GM23338 (cell line): ENCODE measurements at regions not wholly inside any gene's neighbourhood (a gene's known extent, or its start where the extent isn't known, plus 50 kb on each side); places are given as distances from the start of the nearest gene placed in this dataset.

Experiments
- CREB1 ChIP-seq: fragments of 250-450 bp; sonication (Bioruptor Pico); IDR thresholded peaks from 2 replicates; pipeline ENCODE4 v1.5.0; 2020; ENCODE audit warnings: low read depth, mild to moderate bottlenecking, moderate library complexity
- EZH2 ChIP-seq: fragments of 200-600 bp; sonication (generic); IDR thresholded peaks from one replicate; pipeline ENCODE4 v1.8.0; 2017; ENCODE audit warnings: antibody characterized with exemption, mild to moderate bottlenecking, low read depth; ENCODE audit not compliant: unreplicated experiment
- EZH2phosphoT487 ChIP-seq: fragments of 200-600 bp; sonication (generic); IDR thresholded peaks from one replicate; pipeline ENCODE4 v1.8.1; 2018; ENCODE audit warnings: antibody characterized with exemption; ENCODE audit not compliant: unreplicated experiment
- JUNB ChIP-seq: IDR thresholded peaks from one replicate; pipeline ENCODE4 v1.6.1; 2016; ENCODE audit warnings: antibody characterized with exemption; ENCODE audit not compliant: unreplicated experiment
- NANOG ChIP-seq: IDR thresholded peaks from 2 replicates; pipeline ENCODE4 v1.6.1; 2016; ENCODE audit warnings: antibody characterized with exemption, borderline replicate concordance
- POLR2AphosphoS5 ChIP-seq: IDR thresholded peaks from 2 replicates; pipeline ENCODE4 v1.6.1; 2016; ENCODE audit warnings: antibody characterized with exemption, low read depth
- STAT1 ChIP-seq: IDR thresholded peaks from one replicate; pipeline ENCODE4 v1.6.1; 2016; ENCODE audit warnings: antibody characterized with exemption; ENCODE audit not compliant: unreplicated experiment
- ZNF114 ChIP-seq: fragments of 250-450 bp; sonication (Bioruptor Pico); IDR thresholded peaks from 2 replicates; pipeline ENCODE4 v1.5.0; 2020; ENCODE audit warnings: mild to moderate bottlenecking, moderate library complexity
- ZNF331 ChIP-seq: fragments of 250-450 bp; sonication (Bioruptor Pico); IDR thresholded peaks from 2 replicates; pipeline ENCODE4 v1.5.0; 2020; ENCODE audit warnings: low read depth, mild to moderate bottlenecking, moderate library complexity
- TF ChIP-seq, protein P1 (sequence below), 2 experiments: fragments of 200-600 bp in 1 of 2; sonication (generic) in 1 of 2; conservative IDR thresholded peaks; 2 replicates each; pipeline versions ENCODE4 v1.5.1 to v1.6.1; 2016 to 2017; ENCODE audit warnings: antibody characterized with exemption in 2 of 2, low read depth in 2 of 2, mild to moderate bottlenecking in 2 of 2, moderate library complexity in 1 of 2
- TF ChIP-seq, protein P2 (sequence below): IDR thresholded peaks from one replicate; pipeline ENCODE4 v1.6.1; 2018; ENCODE audit warnings: antibody characterized with exemption; ENCODE audit not compliant: unreplicated experiment
- TF ChIP-seq, protein P3 (sequence below): IDR thresholded peaks from 2 replicates; pipeline ENCODE4 v1.6.1; 2016; ENCODE audit warnings: antibody characterized with exemption
- TF ChIP-seq, protein P4 (sequence below): fragments of 250-450 bp; sonication (Bioruptor Pico); IDR thresholded peaks from 2 replicates; pipeline ENCODE4 v1.5.0; 2020; ENCODE audit warnings: mild to moderate bottlenecking, moderate library complexity

DNA sequence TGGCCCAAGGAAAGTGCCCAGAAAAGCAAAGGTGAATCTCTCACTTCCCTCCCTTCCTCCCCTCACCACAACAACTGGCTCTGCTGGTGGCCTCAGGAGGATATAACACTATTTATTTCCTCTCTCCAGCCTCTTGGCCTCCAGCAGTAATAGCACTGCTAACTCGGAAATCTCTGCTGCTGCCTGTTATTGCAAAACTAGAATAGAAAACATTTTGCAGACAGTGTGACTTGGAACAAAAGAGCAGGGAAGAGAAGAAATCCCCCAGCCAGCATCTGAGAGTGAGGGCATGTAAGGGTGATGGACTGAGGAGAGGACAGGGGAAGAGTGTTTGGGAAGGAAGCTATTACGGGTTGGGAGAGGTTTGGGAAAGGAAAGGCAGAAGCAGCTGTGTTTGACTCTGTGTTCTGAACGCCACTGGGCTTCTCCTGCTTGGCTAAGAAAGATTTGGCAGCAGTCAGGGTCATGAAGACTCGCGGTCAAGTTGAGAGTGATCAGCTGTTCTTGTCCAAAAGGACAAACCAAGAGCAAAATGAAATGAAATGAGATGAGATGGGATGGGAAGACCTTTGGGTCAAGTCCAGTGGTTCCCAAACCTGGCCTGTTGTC, 81.0 kb upstream of the SNX9 start:
- TF ChIP-seq, protein P1, sequence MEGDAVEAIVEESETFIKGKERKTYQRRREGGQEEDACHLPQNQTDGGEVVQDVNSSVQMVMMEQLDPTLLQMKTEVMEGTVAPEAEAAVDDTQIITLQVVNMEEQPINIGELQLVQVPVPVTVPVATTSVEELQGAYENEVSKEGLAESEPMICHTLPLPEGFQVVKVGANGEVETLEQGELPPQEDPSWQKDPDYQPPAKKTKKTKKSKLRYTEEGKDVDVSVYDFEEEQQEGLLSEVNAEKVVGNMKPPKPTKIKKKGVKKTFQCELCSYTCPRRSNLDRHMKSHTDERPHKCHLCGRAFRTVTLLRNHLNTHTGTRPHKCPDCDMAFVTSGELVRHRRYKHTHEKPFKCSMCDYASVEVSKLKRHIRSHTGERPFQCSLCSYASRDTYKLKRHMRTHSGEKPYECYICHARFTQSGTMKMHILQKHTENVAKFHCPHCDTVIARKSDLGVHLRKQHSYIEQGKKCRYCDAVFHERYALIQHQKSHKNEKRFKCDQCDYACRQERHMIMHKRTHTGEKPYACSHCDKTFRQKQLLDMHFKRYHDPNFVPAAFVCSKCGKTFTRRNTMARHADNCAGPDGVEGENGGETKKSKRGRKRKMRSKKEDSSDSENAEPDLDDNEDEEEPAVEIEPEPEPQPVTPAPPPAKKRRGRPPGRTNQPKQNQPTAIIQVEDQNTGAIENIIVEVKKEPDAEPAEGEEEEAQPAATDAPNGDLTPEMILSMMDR (conservative IDR thresholded peaks at IDR 0.05; ENCODE audit: low read depth in 2 of 2): no peak
- TF ChIP-seq, protein P2, sequence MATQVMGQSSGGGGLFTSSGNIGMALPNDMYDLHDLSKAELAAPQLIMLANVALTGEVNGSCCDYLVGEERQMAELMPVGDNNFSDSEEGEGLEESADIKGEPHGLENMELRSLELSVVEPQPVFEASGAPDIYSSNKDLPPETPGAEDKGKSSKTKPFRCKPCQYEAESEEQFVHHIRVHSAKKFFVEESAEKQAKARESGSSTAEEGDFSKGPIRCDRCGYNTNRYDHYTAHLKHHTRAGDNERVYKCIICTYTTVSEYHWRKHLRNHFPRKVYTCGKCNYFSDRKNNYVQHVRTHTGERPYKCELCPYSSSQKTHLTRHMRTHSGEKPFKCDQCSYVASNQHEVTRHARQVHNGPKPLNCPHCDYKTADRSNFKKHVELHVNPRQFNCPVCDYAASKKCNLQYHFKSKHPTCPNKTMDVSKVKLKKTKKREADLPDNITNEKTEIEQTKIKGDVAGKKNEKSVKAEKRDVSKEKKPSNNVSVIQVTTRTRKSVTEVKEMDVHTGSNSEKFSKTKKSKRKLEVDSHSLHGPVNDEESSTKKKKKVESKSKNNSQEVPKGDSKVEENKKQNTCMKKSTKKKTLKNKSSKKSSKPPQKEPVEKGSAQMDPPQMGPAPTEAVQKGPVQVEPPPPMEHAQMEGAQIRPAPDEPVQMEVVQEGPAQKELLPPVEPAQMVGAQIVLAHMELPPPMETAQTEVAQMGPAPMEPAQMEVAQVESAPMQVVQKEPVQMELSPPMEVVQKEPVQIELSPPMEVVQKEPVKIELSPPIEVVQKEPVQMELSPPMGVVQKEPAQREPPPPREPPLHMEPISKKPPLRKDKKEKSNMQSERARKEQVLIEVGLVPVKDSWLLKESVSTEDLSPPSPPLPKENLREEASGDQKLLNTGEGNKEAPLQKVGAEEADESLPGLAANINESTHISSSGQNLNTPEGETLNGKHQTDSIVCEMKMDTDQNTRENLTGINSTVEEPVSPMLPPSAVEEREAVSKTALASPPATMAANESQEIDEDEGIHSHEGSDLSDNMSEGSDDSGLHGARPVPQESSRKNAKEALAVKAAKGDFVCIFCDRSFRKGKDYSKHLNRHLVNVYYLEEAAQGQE: no peak
- TF ChIP-seq POLR2AphosphoS5 (no peak), CREB1 (CRISPR knock-in tag) (no peak), EZH2phosphoT487 (no peak), ZNF331 (CRISPR knock-in tag) (no peak), EZH2 (no peak), JUNB (no peak), NANOG (no peak), ZNF114 (CRISPR knock-in tag) (no peak), STAT1 (no peak)
- TF ChIP-seq, protein P3, sequence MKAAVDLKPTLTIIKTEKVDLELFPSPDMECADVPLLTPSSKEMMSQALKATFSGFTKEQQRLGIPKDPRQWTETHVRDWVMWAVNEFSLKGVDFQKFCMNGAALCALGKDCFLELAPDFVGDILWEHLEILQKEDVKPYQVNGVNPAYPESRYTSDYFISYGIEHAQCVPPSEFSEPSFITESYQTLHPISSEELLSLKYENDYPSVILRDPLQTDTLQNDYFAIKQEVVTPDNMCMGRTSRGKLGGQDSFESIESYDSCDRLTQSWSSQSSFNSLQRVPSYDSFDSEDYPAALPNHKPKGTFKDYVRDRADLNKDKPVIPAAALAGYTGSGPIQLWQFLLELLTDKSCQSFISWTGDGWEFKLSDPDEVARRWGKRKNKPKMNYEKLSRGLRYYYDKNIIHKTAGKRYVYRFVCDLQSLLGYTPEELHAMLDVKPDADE: no peak
- TF ChIP-seq, protein P4, sequence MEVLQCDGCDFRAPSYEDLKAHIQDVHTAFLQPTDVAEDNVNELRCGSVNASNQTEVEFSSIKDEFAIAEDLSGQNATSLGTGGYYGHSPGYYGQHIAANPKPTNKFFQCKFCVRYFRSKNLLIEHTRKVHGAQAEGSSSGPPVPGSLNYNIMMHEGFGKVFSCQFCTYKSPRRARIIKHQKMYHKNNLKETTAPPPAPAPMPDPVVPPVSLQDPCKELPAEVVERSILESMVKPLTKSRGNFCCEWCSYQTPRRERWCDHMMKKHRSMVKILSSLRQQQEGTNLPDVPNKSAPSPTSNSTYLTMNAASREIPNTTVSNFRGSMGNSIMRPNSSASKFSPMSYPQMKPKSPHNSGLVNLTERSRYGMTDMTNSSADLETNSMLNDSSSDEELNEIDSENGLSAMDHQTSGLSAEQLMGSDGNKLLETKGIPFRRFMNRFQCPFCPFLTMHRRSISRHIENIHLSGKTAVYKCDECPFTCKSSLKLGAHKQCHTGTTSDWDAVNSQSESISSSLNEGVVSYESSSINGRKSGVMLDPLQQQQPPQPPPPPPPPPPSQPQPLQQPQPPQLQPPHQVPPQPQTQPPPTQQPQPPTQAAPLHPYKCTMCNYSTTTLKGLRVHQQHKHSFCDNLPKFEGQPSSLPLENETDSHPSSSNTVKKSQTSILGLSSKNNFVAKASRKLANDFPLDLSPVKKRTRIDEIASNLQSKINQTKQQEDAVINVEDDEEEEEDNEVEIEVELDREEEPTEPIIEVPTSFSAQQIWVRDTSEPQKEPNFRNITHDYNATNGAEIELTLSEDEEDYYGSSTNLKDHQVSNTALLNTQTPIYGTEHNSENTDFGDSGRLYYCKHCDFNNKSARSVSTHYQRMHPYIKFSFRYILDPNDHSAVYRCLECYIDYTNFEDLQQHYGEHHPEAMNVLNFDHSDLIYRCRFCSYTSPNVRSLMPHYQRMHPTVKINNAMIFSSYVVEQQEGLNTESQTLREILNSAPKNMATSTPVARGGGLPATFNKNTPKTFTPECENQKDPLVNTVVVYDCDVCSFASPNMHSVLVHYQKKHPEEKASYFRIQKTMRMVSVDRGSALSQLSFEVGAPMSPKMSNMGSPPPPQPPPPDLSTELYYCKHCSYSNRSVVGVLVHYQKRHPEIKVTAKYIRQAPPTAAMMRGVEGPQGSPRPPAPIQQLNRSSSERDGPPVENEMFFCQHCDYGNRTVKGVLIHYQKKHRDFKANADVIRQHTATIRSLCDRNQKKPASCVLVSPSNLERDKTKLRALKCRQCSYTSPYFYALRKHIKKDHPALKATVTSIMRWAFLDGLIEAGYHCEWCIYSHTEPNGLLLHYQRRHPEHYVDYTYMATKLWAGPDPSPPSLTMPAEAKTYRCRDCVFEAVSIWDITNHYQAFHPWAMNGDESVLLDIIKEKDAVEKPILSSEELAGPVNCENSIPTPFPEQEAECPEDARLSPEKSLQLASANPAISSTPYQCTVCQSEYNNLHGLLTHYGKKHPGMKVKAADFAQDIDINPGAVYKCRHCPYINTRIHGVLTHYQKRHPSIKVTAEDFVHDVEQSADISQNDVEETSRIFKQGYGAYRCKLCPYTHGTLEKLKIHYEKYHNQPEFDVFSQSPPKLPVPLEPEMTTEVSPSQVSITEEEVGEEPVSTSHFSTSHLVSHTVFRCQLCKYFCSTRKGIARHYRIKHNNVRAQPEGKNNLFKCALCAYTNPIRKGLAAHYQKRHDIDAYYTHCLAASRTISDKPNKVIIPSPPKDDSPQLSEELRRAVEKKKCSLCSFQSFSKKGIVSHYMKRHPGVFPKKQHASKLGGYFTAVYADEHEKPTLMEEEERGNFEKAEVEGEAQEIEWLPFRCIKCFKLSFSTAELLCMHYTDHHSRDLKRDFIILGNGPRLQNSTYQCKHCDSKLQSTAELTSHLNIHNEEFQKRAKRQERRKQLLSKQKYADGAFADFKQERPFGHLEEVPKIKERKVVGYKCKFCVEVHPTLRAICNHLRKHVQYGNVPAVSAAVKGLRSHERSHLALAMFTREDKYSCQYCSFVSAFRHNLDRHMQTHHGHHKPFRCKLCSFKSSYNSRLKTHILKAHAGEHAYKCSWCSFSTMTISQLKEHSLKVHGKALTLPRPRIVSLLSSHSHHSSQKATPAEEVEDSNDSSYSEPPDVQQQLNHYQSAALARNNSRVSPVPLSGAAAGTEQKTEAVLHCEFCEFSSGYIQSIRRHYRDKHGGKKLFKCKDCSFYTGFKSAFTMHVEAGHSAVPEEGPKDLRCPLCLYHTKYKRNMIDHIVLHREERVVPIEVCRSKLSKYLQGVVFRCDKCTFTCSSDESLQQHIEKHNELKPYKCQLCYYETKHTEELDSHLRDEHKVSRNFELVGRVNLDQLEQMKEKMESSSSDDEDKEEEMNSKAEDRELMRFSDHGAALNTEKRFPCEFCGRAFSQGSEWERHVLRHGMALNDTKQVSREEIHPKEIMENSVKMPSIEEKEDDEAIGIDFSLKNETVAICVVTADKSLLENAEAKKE: no peak
